Esophagus muscularis mucosa (tissue), 4 donors: ENCODE measurements at regions not wholly inside any gene's neighbourhood (a gene's known extent, or its start where the extent isn't known, plus 50 kb on each side); places are given as distances from the start of the nearest gene placed in this dataset.
A peak's percentile ranks its signal among the peaks of the same experiment; 100 is the strongest.

Experiments
- DNase-seq: peaks from one replicate; pipeline ENCODE4 v3.0.0-alpha.2; 2017; ENCODE audit errors: extremely low spot score
- H3K27ac ChIP-seq, 4 donors: fragments of 200-600 bp; sonication (generic); replicated peaks in 1 of 4; 1 replicate in 3 of 4; 2 replicates in 1 of 4; pipeline ENCODE4 v1.5.1; 2016 to 2019; ENCODE audit warnings: mild to moderate bottlenecking in 1 of 4
- H3K27me3 ChIP-seq, 4 donors: fragments of 200-600 bp; sonication (generic); one replicate each; pipeline versions ENCODE4 v1.5.1 to v1.6.0; 2016 to 2019
- H3K36me3 ChIP-seq, 4 donors: fragments of 200-600 bp; sonication (generic); one replicate each; pipeline ENCODE4 v1.5.1; 2016 to 2019
- H3K4me1 ChIP-seq, 4 donors: fragments of 200-600 bp; sonication (generic); one replicate each; pipeline ENCODE4 v1.5.1; 2016 to 2019
- H3K4me3 ChIP-seq, 4 donors: fragments of 200-600 bp; sonication (generic); 1 replicate in 2 of 4; 2 replicates in 2 of 4; pipeline ENCODE4 v1.5.1; 2016 to 2019; ENCODE audit warnings: mild to moderate bottlenecking in 4 of 4, moderate library complexity in 1 of 4
- H3K9me3 ChIP-seq, 4 donors: fragments of 200-600 bp; sonication (generic); 1 replicate in 3 of 4; 2 replicates in 1 of 4; pipeline ENCODE4 v1.5.1; 2016 to 2019
- EP300 ChIP-seq: sonication (generic); formaldehyde crosslinking; IDR thresholded peaks from one replicate; pipeline ENCODE4 v1.6.1; 2017; ENCODE audit warnings: antibody characterized with exemption
- POLR2A ChIP-seq: fragments of 450-650 bp; IDR thresholded peaks from one replicate; pipeline ENCODE4 v1.6.1; 2017; ENCODE audit warnings: antibody characterized with exemption, moderate library complexity, mild to moderate bottlenecking, low read depth
- POLR2AphosphoS5 ChIP-seq, 2 donors: sonication (generic); formaldehyde crosslinking; IDR thresholded peaks; one replicate each; pipeline ENCODE4 v1.6.1; 2017; ENCODE audit warnings: antibody characterized with exemption in 2 of 2
- WGBS: methylation state at CpG from one replicate; pipeline ENCODE4 v1.1.5; 2018; 5-methylcytosine and 5-hydroxymethylcytosine counted together
- intact Hi-C: fragments of 100-400 bp; cut with DNase I; formaldehyde crosslinking; loops from one replicate; pipeline ENCODE4 v1.15.1; 2023
- TF ChIP-seq, protein P1 (sequence below), 3 experiments: fragments of 200-600 bp in 2 of 3; fragments of 450-650 bp in 1 of 3; sonication (generic) in 2 of 3; IDR thresholded peaks; one replicate each; pipeline ENCODE4 v1.5.1; 2017 to 2019; ENCODE audit warnings: antibody characterized with exemption in 3 of 3, mild to moderate bottlenecking in 2 of 3, moderate library complexity in 1 of 3

DNA sequence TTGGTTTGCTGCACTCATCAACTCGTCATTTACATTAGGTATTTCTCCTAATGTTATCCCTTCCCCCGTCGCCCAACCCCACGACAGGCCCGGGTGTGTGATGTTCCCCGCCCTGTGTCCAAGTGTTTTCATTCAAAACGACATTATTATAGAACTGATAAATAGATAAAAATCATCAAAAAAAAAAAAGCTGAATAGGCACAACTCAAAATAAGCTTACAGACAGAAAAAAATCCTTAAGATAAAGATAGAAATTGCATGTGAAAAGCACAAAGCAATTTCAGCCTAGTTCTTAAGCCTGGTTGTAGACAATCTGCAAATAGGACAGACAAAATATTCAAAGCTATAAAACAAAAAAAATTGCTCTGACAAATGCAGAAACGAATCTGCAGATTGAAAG lies 142.9 kb upstream of the LNX1 start:
- Histone ChIP-seq H3K27me3 (no peaks in the 10 kb centered on the region), H3K36me3 (no peaks in the 10 kb centered on the region), H3K27ac (peak overlapping the region in 1 of 4 donors; percentile 21), H3K9me3 (no peaks in the 10 kb centered on the region), H3K4me1 (peaks cover 0 to 11% (median 3%) of the 10 kb centered on the region in 4 donors), H3K4me3 (no peak overlapping the region)
- TF ChIP-seq, protein P1, sequence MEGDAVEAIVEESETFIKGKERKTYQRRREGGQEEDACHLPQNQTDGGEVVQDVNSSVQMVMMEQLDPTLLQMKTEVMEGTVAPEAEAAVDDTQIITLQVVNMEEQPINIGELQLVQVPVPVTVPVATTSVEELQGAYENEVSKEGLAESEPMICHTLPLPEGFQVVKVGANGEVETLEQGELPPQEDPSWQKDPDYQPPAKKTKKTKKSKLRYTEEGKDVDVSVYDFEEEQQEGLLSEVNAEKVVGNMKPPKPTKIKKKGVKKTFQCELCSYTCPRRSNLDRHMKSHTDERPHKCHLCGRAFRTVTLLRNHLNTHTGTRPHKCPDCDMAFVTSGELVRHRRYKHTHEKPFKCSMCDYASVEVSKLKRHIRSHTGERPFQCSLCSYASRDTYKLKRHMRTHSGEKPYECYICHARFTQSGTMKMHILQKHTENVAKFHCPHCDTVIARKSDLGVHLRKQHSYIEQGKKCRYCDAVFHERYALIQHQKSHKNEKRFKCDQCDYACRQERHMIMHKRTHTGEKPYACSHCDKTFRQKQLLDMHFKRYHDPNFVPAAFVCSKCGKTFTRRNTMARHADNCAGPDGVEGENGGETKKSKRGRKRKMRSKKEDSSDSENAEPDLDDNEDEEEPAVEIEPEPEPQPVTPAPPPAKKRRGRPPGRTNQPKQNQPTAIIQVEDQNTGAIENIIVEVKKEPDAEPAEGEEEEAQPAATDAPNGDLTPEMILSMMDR (IDR thresholded peaks at IDR 0.05) = no peak
- TF ChIP-seq POLR2AphosphoS5 (IDR thresholded peaks at IDR 0.05) = no peak
- no peak for TF ChIP-seq POLR2A
- TF ChIP-seq EP300 = no peak
- intact Hi-C loops = no loop called here
- no peak for DNase-seq
- WGBS = 63% methylated on average over 8 of the region's 8 CpGs

GRCh38 chr4:53732661-53733060 lies 141.4 kb upstream of the LNX1 start:
- peaks cover 0 to 11% (median 3%) of the 10 kb centered on the region in 4 donors for H3K4me1 ChIP-seq
- no peaks in the 10 kb centered on the region for H3K27me3 ChIP-seq
- H3K36me3 ChIP-seq = no peaks in the 10 kb centered on the region
- no peak overlapping the region for H3K4me3 ChIP-seq
- TF ChIP-seq POLR2A (no peak), POLR2AphosphoS5 (IDR thresholded peaks at IDR 0.05) (no peak)
- TF ChIP-seq, protein P1 (IDR thresholded peaks at IDR 0.05) = no peak
- 70% methylated on average over 1 of the region's 1 CpG for WGBS
- no peak for DNase-seq
- intact Hi-C loops = no loop called here
- no peaks in the 10 kb centered on the region for H3K9me3 ChIP-seq
- no peak overlapping the region for H3K27ac ChIP-seq

DNA sequence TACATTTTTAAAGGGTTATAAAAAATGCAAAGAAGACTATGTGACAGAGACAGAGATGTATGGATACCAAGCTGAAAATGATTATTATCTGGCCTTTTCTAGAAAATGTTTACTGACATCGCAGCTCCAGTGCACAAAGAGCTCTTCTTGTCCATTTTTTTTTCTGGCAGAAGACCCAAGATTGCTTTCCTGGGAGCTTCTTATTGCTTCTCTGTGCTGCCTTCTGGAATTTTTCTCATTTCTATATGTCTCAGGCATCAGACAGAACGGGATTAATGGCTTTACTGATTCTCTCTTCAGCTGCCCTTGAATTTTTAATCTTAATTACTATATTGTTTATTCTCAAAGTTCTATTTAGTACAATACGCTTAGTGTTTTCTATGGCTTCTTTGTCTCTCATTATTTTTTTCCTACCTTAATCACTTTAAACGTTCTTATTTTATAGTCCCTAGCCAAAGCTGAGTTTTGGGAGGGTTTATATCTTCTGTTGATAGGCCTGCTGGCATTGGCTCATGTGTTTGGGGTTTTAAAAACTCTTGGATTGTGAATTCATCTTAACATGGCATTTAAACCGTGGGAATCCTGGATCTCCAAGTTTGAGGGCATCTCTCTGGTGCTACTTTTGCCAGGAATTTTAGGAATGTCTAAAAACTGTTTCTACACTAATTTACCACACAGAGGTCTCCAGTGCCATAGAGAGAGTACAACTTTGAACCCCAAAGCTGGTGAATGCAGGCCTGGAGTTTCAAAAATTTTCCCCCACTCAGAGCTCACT lies 138.9 kb upstream of the LNX1 start:
- H3K4me3 ChIP-seq = no peak overlapping the region
- 79% methylated on average over 4 of the region's 5 CpGs for WGBS
- intact Hi-C loops = no loop called here
- peak; percentile 34 for DNase-seq
- no peak overlapping the region for H3K27ac ChIP-seq
- no peaks in the 10 kb centered on the region for H3K36me3 ChIP-seq
- H3K9me3 ChIP-seq = no peaks in the 10 kb centered on the region
- no peak for TF ChIP-seq EP300
- TF ChIP-seq POLR2AphosphoS5 (IDR thresholded peaks at IDR 0.05) = no peak
- TF ChIP-seq POLR2A = no peak
- TF ChIP-seq, protein P1 (IDR thresholded peaks at IDR 0.05) = no peak
- H3K27me3 ChIP-seq = no peaks in the 10 kb centered on the region
- peaks cover 0 to 11% (median 3%) of the 10 kb centered on the region in 4 donors for H3K4me1 ChIP-seq

GRCh38 chr4:53722110-53722509 lies 130.8 kb upstream of the LNX1 start:
- TF ChIP-seq EP300 = no peak
- intact Hi-C loops = no loop called here
- Histone ChIP-seq H3K27ac (no peak overlapping the region), H3K4me3 (no peak overlapping the region), H3K4me1 (no peaks in the 10 kb centered on the region), H3K27me3 (no peaks in the 10 kb centered on the region), H3K36me3 (no peaks in the 10 kb centered on the region), H3K9me3 (no peaks in the 10 kb centered on the region)
- 82% methylated on average over 1 of the region's 1 CpG for WGBS
- peak; percentile 50 for DNase-seq

GRCh38 chr4:53721263-53721662 lies 130.0 kb upstream of the LNX1 start:
- Histone ChIP-seq H3K4me3 (no peak overlapping the region), H3K27me3 (no peaks in the 10 kb centered on the region), H3K4me1 (peaks cover 0 to 4% (median 0%) of the 10 kb centered on the region in 4 donors), H3K36me3 (no peaks in the 10 kb centered on the region), H3K27ac (no peak overlapping the region), H3K9me3 (no peaks in the 10 kb centered on the region)
- WGBS = 84% methylated on average over 1 of the region's 1 CpG
- TF ChIP-seq POLR2AphosphoS5 (IDR thresholded peaks at IDR 0.05) (no peak), EP300 (no peak), POLR2A (no peak)
- TF ChIP-seq, protein P1 (IDR thresholded peaks at IDR 0.05) = no peak
- intact Hi-C loops = no loop called here
- DNase-seq = no peak
